ENCODE measurements at regions not wholly inside any gene's neighbourhood (a gene's known extent, or its start where the extent isn't known, plus 50 kb on each side); places are given as distances from the start of the nearest gene placed in this dataset.

DNA sequence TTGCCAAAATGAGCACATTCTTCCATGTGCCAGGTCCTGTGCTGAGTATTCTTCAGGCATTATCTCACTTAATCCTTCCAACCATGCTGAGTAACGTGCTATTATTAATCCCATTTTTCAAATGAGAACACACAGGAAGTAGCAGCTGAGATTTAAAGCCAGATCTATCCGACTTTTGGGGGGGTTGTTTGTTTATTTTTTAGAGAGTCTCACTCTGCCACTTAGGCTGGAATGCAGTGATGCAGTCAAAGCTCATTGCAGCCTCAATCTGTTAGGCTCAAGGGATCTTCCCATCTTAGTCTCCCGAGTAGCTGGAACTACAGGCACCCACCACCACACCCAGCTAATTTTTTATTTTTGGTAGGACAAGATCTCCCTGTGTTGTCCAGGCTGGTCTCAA, 55.5 kb upstream of the TRIM2 start:
- Histone ChIP-seq H3K27me3 (peaks cover 0 to 27% (median 0%) of the 10 kb centered on the region in 7 donors), H3K4me1 (peaks cover 0 to 24% (median 19%) of the 10 kb centered on the region in 9 donors), H3K9me3 (no peaks in the 10 kb centered on the region), H3K36me3 (no peaks in the 10 kb centered on the region), H3K27ac (no peak overlapping the region), H3K4me3 (no peak overlapping the region)
- 36 to 47% methylated on average over 3 of the region's 3 CpGs for WGBS, 2 donors
- TF ChIP-seq, protein P1, sequence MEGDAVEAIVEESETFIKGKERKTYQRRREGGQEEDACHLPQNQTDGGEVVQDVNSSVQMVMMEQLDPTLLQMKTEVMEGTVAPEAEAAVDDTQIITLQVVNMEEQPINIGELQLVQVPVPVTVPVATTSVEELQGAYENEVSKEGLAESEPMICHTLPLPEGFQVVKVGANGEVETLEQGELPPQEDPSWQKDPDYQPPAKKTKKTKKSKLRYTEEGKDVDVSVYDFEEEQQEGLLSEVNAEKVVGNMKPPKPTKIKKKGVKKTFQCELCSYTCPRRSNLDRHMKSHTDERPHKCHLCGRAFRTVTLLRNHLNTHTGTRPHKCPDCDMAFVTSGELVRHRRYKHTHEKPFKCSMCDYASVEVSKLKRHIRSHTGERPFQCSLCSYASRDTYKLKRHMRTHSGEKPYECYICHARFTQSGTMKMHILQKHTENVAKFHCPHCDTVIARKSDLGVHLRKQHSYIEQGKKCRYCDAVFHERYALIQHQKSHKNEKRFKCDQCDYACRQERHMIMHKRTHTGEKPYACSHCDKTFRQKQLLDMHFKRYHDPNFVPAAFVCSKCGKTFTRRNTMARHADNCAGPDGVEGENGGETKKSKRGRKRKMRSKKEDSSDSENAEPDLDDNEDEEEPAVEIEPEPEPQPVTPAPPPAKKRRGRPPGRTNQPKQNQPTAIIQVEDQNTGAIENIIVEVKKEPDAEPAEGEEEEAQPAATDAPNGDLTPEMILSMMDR (IDR thresholded peaks at IDR 0.05), result no peak
- intact Hi-C loops (cut with DNase I), result loop anchor here in 4 of 10 donors (10.0 kb wide), 2 partner anchors 56 to 426 kb away; partner anchors contain the start of gene TRIM2 (in 1 of the 4)
- DNase-seq (no peak), ATAC-seq (no peak)

- TF ChIP-seq, protein P1 (IDR thresholded peaks at IDR 0.05), result no peak
- WGBS, 2 donors, result 34% methylated on average over 31 of the region's 31 CpGs
- ATAC-seq, result no peak
- intact Hi-C loops (cut with DNase I), result loop anchor here in 5 of 10 donors (5.0 to 10.0 kb wide), 2 partner anchors 51 to 53 kb away; partner anchors contain the start of gene TRIM2 (in 5 of the 5)
- Histone ChIP-seq H3K36me3 (no peaks in the 10 kb centered on the region), H3K27ac (no peak overlapping the region), H3K9me3 (no peaks in the 10 kb centered on the region), H3K27me3 (peaks cover 0 to 57% (median 9%) of the 10 kb centered on the region in 7 donors), H3K4me3 (peak overlapping the region in 8 of 10 donors; percentile 50 to 74 (median 60)), H3K4me1 (peaks cover 0 to 28% (median 22%) of the 10 kb centered on the region in 9 donors)
- DNase-seq, result peak in 1 of 2 donors; percentile 16
These were observed 52.4 kb upstream of the TRIM2 start for GRCh38 chr4:153151535-153152455.

- peak; percentile 14 to 71 (median 48) for ATAC-seq
- peak; percentile 26 to 30 for DNase-seq
- TF ChIP-seq, protein P1 (IDR thresholded peaks at IDR 0.05), result no peak
These were observed 51.5 kb upstream of the TRIM2 start for GRCh38 chr4:153152501-153153338.

More at GRCh38 chr4:153152501-153153338, 51.5 kb upstream of the TRIM2 start:
- Histone ChIP-seq H3K27me3 (peaks cover 0 to 64% (median 18%) of the 10 kb centered on the region in 7 donors), H3K27ac (peak overlapping the region in 1 of 10 donors; percentile 5), H3K36me3 (no peaks in the 10 kb centered on the region), H3K4me1 (peaks cover 0 to 28% (median 22%) of the 10 kb centered on the region in 9 donors), H3K4me3 (peak overlapping the region; percentile 12 to 74 (median 60)), H3K9me3 (no peaks in the 10 kb centered on the region)
- 2% methylated on average over 44 of the region's 44 CpGs for WGBS, 2 donors
- intact Hi-C loops (cut with DNase I), result loop anchor here in 5 of 10 donors (5.0 to 10.0 kb wide), 2 partner anchors 50 to 52 kb away; partner anchors contain the start of gene TRIM2 (in 5 of the 5)
